ENCODE measurements at regions not wholly inside any gene's neighbourhood (a gene's known extent, or its start where the extent isn't known, plus 50 kb on each side); places are given as distances from the start of the nearest gene placed in this dataset.

GRCh38 chr9:27844797-27845196, 271.5 kb upstream of the C9orf72 start:
- no peak for TF ChIP-seq CTCF (IDR thresholded peaks at IDR 0.05)

- no peak for TF ChIP-seq CTCF (IDR thresholded peaks at IDR 0.05)
Observed at GRCh38 chr9:27847380-27847779, 274.1 kb upstream of the C9orf72 start.

- no peak for TF ChIP-seq CTCF (IDR thresholded peaks at IDR 0.05)
Observed at GRCh38 chr9:27847818-27848217, 274.5 kb upstream of the C9orf72 start.

GRCh38 chr9:27848315-27848714, 275.0 kb upstream of the C9orf72 start:
- TF ChIP-seq CTCF (IDR thresholded peaks at IDR 0.05): no peak

GRCh38 chr9:27851858-27852257, 278.6 kb upstream of the C9orf72 start:
- TF ChIP-seq CTCF (IDR thresholded peaks at IDR 0.05): no peak

- TF ChIP-seq CTCF (IDR thresholded peaks at IDR 0.05): no peak
Observed at GRCh38 chr9:27853529-27853928, 280.2 kb upstream of the C9orf72 start.

- no peak for TF ChIP-seq CTCF (IDR thresholded peaks at IDR 0.05)
Observed at GRCh38 chr9:27856054-27856453, 282.8 kb upstream of the C9orf72 start.

GRCh38 chr9:27856748-27857147, 283.5 kb upstream of the C9orf72 start:
- TF ChIP-seq CTCF (IDR thresholded peaks at IDR 0.05): no peak
